Fibroblast of mammary gland (primary cell): ENCODE measurements at regions not wholly inside any gene's neighbourhood (a gene's known extent, or its start where the extent isn't known, plus 50 kb on each side); places are given as distances from the start of the nearest gene placed in this dataset.

Experiments used
- DNase-seq: peaks from one replicate; pipeline ENCODE4 v3.0.0-alpha.2; 2010; ENCODE audit warnings: low read depth
- H3K4me3 ChIP-seq: 2 replicates; pipeline ENCODE4 v1.5.1; 2011; ENCODE audit warnings: low read depth, mild to moderate bottlenecking, low read length, moderate library complexity; ENCODE audit not compliant: control insufficient read depth
- CTCF ChIP-seq: conservative IDR thresholded peaks from 2 replicates; pipeline ENCODE4 v1.5.1; 2011; ENCODE audit warnings: low read depth, low read length, inconsistent platforms; ENCODE audit not compliant: control insufficient read depth, insufficient read depth

- no peak overlapping the region for H3K4me3 ChIP-seq
- no peak for TF ChIP-seq CTCF
- peak; percentile 74 for DNase-seq
Observed at GRCh38 chr16:85363881-85364280, 249.2 kb upstream of the GSE1 start.

- H3K4me3 ChIP-seq = no peak overlapping the region
- no peak for TF ChIP-seq CTCF
- no peak for DNase-seq
Observed at GRCh38 chr16:85364323-85365040, 248.6 kb upstream of the GSE1 start.

GRCh38 chr16:85365120-85365519 lies 248.0 kb upstream of the GSE1 start:
- DNase-seq = no peak
- H3K4me3 ChIP-seq = no peak overlapping the region
- TF ChIP-seq CTCF = no peak

GRCh38 chr16:85366031-85366763 lies 246.9 kb upstream of the GSE1 start:
- no peak overlapping the region for H3K4me3 ChIP-seq
- no peak for DNase-seq
- TF ChIP-seq CTCF = no peak

- no peak for DNase-seq
- TF ChIP-seq CTCF = no peak
- H3K4me3 ChIP-seq = no peak overlapping the region
Observed at GRCh38 chr16:85367485-85367884, 245.6 kb upstream of the GSE1 start.

GRCh38 chr16:85369060-85369459 lies 244.1 kb upstream of the GSE1 start:
- no peak overlapping the region for H3K4me3 ChIP-seq
- DNase-seq = no peak
- no peak for TF ChIP-seq CTCF
